GM19372 (cell line): ENCODE measurements at regions not wholly inside any gene's neighbourhood (a gene's known extent, or its start where the extent isn't known, plus 50 kb on each side); places are given as distances from the start of the nearest gene placed in this dataset.

ENCODE experiments used
- ATAC-seq: cut with Tn5 transposase; IDR thresholded peaks from one replicate; pipeline ENCODE4 v1.9.1; 2021; ENCODE audit warnings: mild to moderate bottlenecking, low read depth, moderate library complexity; ENCODE audit not compliant: unreplicated experiment

- ATAC-seq = no peak
Measured at GRCh38 chr13:61734683-61735082, 319.0 kb upstream of the PCDH20 start.

GRCh38 chr13:61728471-61728870 lies 312.8 kb upstream of the PCDH20 start:
- ATAC-seq = no peak

- no peak for ATAC-seq
Measured at GRCh38 chr13:61727767-61728166, 312.1 kb upstream of the PCDH20 start.

GRCh38 chr13:61725806-61726205 lies 310.2 kb upstream of the PCDH20 start:
- ATAC-seq = no peak

GRCh38 chr13:61722119-61722518 lies 306.5 kb upstream of the PCDH20 start:
- no peak for ATAC-seq

GRCh38 chr13:61712621-61713020 lies 297.0 kb upstream of the PCDH20 start:
- ATAC-seq = no peak

GRCh38 chr13:61709258-61709657 lies 293.6 kb upstream of the PCDH20 start:
- no peak for ATAC-seq

- ATAC-seq = no peak
Measured at GRCh38 chr13:61706899-61707298, 291.2 kb upstream of the PCDH20 start.

- no peak for ATAC-seq
Measured at GRCh38 chr13:61700620-61701019, 285.0 kb upstream of the PCDH20 start.

- ATAC-seq = no peak
Measured at GRCh38 chr13:61700181-61700580, 284.5 kb upstream of the PCDH20 start.

GRCh38 chr13:61696676-61697075 lies 281.0 kb upstream of the PCDH20 start:
- ATAC-seq = no peak

- no peak for ATAC-seq
Measured at GRCh38 chr13:61695147-61695546, 279.5 kb upstream of the PCDH20 start.

- ATAC-seq = no peak
Measured at GRCh38 chr13:61692691-61693090, 277.0 kb upstream of the PCDH20 start.

GRCh38 chr13:61685682-61686012 lies 270.0 kb upstream of the PCDH20 start:
- ATAC-seq = no peak

GRCh38 chr13:61684976-61685681 lies 269.5 kb upstream of the PCDH20 start:
- no peak for ATAC-seq

GRCh38 chr13:61672756-61673155 lies 257.1 kb upstream of the PCDH20 start:
- ATAC-seq = no peak

GRCh38 chr13:61670384-61671161 lies 254.9 kb upstream of the PCDH20 start:
- ATAC-seq = no peak

GRCh38 chr13:61664801-61665705 lies 249.4 kb upstream of the PCDH20 start:
- ATAC-seq = no peak

GRCh38 chr13:61654481-61654880 lies 238.8 kb upstream of the PCDH20 start:
- ATAC-seq = no peak

GRCh38 chr13:61648547-61648946 lies 232.9 kb upstream of the PCDH20 start:
- ATAC-seq = no peak

- no peak for ATAC-seq
Measured at GRCh38 chr13:61612192-61612591, 196.5 kb upstream of the PCDH20 start.
